HEK293 (cell line): ENCODE measurements at regions not wholly inside any gene's neighbourhood (a gene's known extent, or its start where the extent isn't known, plus 50 kb on each side); places are given as distances from the start of the nearest gene placed in this dataset.

ENCODE experiments used
- CTCF ChIA-PET: fragments of 350-600 bp; formaldehyde crosslinking; extraction: SDS; loops from one replicate; lab custom pipeline; 2021; ENCODE audit warnings: antibody characterized with exemption; lab: Yijun Ruan, JAX
- POLR2A ChIA-PET: fragments of 300-600 bp; formaldehyde crosslinking; extraction: SDS; loops from one replicate; lab custom pipeline; 2020; ENCODE audit warnings: antibody characterized with exemption, inconsistent platforms; lab: Yijun Ruan, JAX
- H3K27ac ChIP-seq: fragments of 200-500 bp; sonication (Bioruptor generic); 2 replicates; pipeline ENCODE4 v1.5.1; 2014; ENCODE audit warnings: low read depth, low read length, control low read depth, inconsistent platforms; ENCODE audit errors: extremely low read depth
- H3K36me3 ChIP-seq, 2 experiments: fragments of 200-500 bp in 1 of 2; sonication (Bioruptor generic) in 1 of 2; 1 replicate in 1 of 2; 2 replicates in 1 of 2; pipeline ENCODE4 v1.5.1; 2014 to 2017; ENCODE audit warnings: inconsistent platforms in 2 of 2, low read length in 2 of 2; ENCODE audit not compliant: control insufficient read depth in 2 of 2, insufficient read depth in 1 of 2
- H3K4me1 ChIP-seq: fragments of 200-500 bp; sonication (Bioruptor generic); 2 replicates; pipeline ENCODE4 v1.5.1; 2014; ENCODE audit warnings: mild to moderate bottlenecking, low read length, inconsistent platforms; ENCODE audit not compliant: control insufficient read depth, insufficient read depth
- H3K4me3 ChIP-seq: 2 replicates; pipeline ENCODE4 v1.5.1; 2011; ENCODE audit warnings: low read depth, mild to moderate bottlenecking, control low read depth, low read length, moderate library complexity
- H3K9me3 ChIP-seq: fragments of 200-500 bp; sonication (Bioruptor generic); 2 replicates; pipeline ENCODE4 v1.5.1; 2014; ENCODE audit warnings: low read depth, low read length, inconsistent platforms; ENCODE audit not compliant: control insufficient read depth, insufficient read depth
- SCRT1 ChIP-seq: fragments of 450-650 bp; formaldehyde crosslinking; IDR thresholded peaks from 2 replicates; pipeline ENCODE4 v1.5.1; 2016; ENCODE audit warnings: missing biosample characterization, missing genetic modification characterization, borderline replicate concordance
- ZBTB48 ChIP-seq: fragments of 450-650 bp; formaldehyde crosslinking; IDR thresholded peaks from 2 replicates; pipeline ENCODE4 v1.5.1; 2016; ENCODE audit warnings: missing biosample characterization, missing genetic modification characterization
- ZFP3 ChIP-seq: fragments of 450-650 bp; formaldehyde crosslinking; IDR thresholded peaks from 2 replicates; pipeline ENCODE4 v1.5.1; 2016; ENCODE audit warnings: low read depth, missing biosample characterization, missing genetic modification characterization
- ZNF350 ChIP-seq: fragments of 450-650 bp; formaldehyde crosslinking; IDR thresholded peaks from 2 replicates; pipeline ENCODE4 v1.5.0; 2017; ENCODE audit warnings: missing biosample characterization, mild to moderate bottlenecking, missing genetic modification characterization
- ZNF366 ChIP-seq: fragments of 450-650 bp; formaldehyde crosslinking; conservative IDR thresholded peaks from 2 replicates; pipeline ENCODE4 v1.5.1; 2016; ENCODE audit warnings: missing biosample characterization, missing genetic modification characterization
- ZNF48 ChIP-seq: fragments of 450-650 bp; formaldehyde crosslinking; IDR thresholded peaks from 2 replicates; pipeline ENCODE4 v1.5.1; 2016; ENCODE audit warnings: missing biosample characterization, missing genetic modification characterization
- ZNF558 ChIP-seq: fragments of 450-650 bp; formaldehyde crosslinking; IDR thresholded peaks from 2 replicates; pipeline ENCODE4 v1.5.1; 2016; ENCODE audit warnings: missing biosample characterization, missing genetic modification characterization
- ZNF600 ChIP-seq: fragments of 450-650 bp; formaldehyde crosslinking; IDR thresholded peaks from 2 replicates; pipeline ENCODE4 v1.5.1; 2016; ENCODE audit warnings: missing biosample characterization, missing genetic modification characterization
- ZNF626 ChIP-seq: fragments of 450-650 bp; sonication (Bioruptor Pico); formaldehyde crosslinking; IDR thresholded peaks from 2 replicates; pipeline ENCODE4 v1.5.1; 2018; ENCODE audit warnings: missing biosample characterization, missing genetic modification characterization, inconsistent platforms
- ZNF629 ChIP-seq: fragments of 450-650 bp; formaldehyde crosslinking; IDR thresholded peaks from 2 replicates; pipeline ENCODE4 v1.5.1; 2017; ENCODE audit warnings: missing biosample characterization, missing genetic modification characterization
- ZNF792 ChIP-seq: fragments of 450-650 bp; formaldehyde crosslinking; IDR thresholded peaks from 2 replicates; pipeline ENCODE4 v1.5.1; 2016; ENCODE audit warnings: missing biosample characterization, missing genetic modification characterization
- ZNF843 ChIP-seq: fragments of 450-650 bp; formaldehyde crosslinking; IDR thresholded peaks from 2 replicates; pipeline ENCODE4 v1.5.1; 2016; ENCODE audit warnings: missing biosample characterization, missing genetic modification characterization
- TF ChIP-seq, protein P1 (sequence below): fragments of 450-650 bp; formaldehyde crosslinking; IDR thresholded peaks from 2 replicates; pipeline ENCODE4 v1.5.1; 2016; ENCODE audit warnings: missing biosample characterization, missing genetic modification characterization
- TF ChIP-seq, protein P2 (sequence below): fragments of 450-650 bp; formaldehyde crosslinking; IDR thresholded peaks from 2 replicates; pipeline ENCODE4 v1.5.1; 2016; ENCODE audit warnings: missing biosample characterization, missing genetic modification characterization
- TF ChIP-seq, protein P3 (sequence below): fragments of 450-650 bp; formaldehyde crosslinking; IDR thresholded peaks from 2 replicates; pipeline ENCODE4 v1.5.1; 2016; ENCODE audit warnings: missing biosample characterization, missing genetic modification characterization, borderline replicate concordance
- TF ChIP-seq, protein P4 (sequence below): fragments of 450-650 bp; formaldehyde crosslinking; IDR thresholded peaks from 2 replicates; pipeline ENCODE4 v1.5.1; 2017; ENCODE audit warnings: missing biosample characterization, mild to moderate bottlenecking, missing genetic modification characterization, moderate library complexity
- TF ChIP-seq, protein P5 (sequence below): fragments of 450-650 bp; formaldehyde crosslinking; optimal IDR thresholded peaks from 2 replicates; pipeline ENCODE3; 2016; ENCODE audit warnings: missing biosample characterization, mild to moderate bottlenecking, missing genetic modification characterization
- TF ChIP-seq, protein P6 (sequence below): fragments of 450-650 bp; formaldehyde crosslinking; conservative IDR thresholded peaks from 2 replicates; pipeline ENCODE4 v1.5.1; 2016; ENCODE audit warnings: low read depth, missing biosample characterization, missing genetic modification characterization
- TF ChIP-seq, protein P7 (sequence below): fragments of 450-650 bp; formaldehyde crosslinking; IDR thresholded peaks from 2 replicates; pipeline ENCODE4 v1.5.1; 2017; ENCODE audit warnings: missing biosample characterization, missing genetic modification characterization

DNA sequence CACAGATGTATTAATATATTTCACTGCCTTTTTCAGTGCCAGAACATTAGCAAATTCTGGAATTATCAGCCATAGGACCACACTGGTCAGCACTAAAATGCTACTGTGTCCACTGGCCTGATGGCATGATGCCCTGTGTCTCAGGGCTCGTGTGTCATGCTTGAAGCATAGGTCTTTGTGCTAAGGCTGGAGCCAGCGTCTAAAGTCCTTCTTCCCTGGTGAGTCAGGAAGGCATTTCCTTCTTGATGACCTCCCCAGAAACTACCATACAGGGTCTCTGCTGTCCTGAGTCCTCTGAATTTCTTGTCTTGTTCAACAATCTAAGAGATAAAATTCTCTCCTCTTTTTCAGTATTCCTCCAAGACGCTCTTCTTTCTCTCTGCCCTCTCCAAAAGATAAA lies 489.9 kb downstream of the PSAT1 start (continued):
- TF ChIP-seq, protein P1, sequence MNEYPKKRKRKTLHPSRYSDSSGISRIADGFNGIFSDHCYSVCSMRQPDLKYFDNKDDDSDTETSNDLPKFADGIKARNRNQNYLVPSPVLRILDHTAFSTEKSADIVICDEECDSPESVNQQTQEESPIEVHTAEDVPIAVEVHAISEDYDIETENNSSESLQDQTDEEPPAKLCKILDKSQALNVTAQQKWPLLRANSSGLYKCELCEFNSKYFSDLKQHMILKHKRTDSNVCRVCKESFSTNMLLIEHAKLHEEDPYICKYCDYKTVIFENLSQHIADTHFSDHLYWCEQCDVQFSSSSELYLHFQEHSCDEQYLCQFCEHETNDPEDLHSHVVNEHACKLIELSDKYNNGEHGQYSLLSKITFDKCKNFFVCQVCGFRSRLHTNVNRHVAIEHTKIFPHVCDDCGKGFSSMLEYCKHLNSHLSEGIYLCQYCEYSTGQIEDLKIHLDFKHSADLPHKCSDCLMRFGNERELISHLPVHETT (tag by site-specific recombination) = no peak
- TF ChIP-seq ZNF843 (tag by site-specific recombination) = no peak
- no peak for TF ChIP-seq ZNF558 (tag by site-specific recombination)
- TF ChIP-seq, protein P2, sequence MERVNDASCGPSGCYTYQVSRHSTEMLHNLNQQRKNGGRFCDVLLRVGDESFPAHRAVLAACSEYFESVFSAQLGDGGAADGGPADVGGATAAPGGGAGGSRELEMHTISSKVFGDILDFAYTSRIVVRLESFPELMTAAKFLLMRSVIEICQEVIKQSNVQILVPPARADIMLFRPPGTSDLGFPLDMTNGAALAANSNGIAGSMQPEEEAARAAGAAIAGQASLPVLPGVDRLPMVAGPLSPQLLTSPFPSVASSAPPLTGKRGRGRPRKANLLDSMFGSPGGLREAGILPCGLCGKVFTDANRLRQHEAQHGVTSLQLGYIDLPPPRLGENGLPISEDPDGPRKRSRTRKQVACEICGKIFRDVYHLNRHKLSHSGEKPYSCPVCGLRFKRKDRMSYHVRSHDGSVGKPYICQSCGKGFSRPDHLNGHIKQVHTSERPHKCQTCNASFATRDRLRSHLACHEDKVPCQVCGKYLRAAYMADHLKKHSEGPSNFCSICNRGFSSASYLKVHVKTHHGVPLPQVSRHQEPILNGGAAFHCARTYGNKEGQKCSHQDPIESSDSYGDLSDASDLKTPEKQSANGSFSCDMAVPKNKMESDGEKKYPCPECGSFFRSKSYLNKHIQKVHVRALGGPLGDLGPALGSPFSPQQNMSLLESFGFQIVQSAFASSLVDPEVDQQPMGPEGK (tag by site-specific recombination) = no peak
- TF ChIP-seq, protein P3, sequence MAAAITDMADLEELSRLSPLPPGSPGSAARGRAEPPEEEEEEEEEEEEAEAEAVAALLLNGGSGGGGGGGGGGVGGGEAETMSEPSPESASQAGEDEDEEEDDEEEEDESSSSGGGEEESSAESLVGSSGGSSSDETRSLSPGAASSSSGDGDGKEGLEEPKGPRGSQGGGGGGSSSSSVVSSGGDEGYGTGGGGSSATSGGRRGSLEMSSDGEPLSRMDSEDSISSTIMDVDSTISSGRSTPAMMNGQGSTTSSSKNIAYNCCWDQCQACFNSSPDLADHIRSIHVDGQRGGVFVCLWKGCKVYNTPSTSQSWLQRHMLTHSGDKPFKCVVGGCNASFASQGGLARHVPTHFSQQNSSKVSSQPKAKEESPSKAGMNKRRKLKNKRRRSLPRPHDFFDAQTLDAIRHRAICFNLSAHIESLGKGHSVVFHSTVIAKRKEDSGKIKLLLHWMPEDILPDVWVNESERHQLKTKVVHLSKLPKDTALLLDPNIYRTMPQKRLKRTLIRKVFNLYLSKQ (tag by site-specific recombination) = no peak
- TF ChIP-seq ZNF350 (tag by site-specific recombination) = no peak
- TF ChIP-seq, protein P4, sequence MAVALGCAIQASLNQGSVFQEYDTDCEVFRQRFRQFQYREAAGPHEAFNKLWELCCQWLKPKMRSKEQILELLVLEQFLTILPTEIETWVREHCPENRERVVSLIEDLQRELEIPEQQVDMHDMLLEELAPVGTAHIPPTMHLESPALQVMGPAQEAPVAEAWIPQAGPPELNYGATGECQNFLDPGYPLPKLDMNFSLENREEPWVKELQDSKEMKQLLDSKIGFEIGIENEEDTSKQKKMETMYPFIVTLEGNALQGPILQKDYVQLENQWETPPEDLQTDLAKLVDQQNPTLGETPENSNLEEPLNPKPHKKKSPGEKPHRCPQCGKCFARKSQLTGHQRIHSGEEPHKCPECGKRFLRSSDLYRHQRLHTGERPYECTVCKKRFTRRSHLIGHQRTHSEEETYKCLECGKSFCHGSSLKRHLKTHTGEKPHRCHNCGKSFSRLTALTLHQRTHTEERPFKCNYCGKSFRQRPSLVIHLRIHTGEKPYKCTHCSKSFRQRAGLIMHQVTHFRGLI = no peak
- TF ChIP-seq ZNF366 (tag by site-specific recombination) = no peak

DNA sequence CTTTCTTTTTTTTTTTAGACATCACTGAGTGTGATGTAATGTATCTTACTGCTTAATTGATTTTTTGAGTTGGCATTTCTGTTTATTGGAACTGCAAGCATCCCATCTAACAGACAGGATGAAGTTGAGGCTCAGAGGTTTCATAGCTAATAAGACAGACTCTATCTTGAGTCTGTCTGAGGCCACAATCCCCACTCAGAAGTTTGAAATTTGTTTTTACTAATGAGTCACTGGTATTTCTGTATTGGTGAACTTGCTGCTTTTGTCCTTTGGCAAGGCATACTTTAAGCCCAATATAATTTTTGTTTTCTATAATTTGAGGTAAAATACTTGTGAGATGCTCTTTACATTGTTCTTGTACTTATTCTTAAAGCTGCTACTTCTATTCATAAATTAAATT lies 491.2 kb downstream of the PSAT1 start:
- TF ChIP-seq ZNF600 (tag by site-specific recombination) = no peak
- no peak for TF ChIP-seq ZBTB48 (tag by site-specific recombination)
- TF ChIP-seq, protein P5, sequence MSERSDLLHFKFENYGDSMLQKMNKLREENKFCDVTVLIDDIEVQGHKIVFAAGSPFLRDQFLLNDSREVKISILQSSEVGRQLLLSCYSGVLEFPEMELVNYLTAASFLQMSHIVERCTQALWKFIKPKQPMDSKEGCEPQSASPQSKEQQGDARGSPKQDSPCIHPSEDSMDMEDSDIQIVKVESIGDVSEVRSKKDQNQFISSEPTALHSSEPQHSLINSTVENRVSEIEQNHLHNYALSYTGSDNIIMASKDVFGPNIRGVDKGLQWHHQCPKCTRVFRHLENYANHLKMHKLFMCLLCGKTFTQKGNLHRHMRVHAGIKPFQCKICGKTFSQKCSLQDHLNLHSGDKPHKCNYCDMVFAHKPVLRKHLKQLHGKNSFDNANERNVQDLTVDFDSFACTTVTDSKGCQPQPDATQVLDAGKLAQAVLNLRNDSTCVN (tag by site-specific recombination) = no peak
- no peak for TF ChIP-seq ZNF48 (tag by site-specific recombination)
- TF ChIP-seq ZFP3 (tag by site-specific recombination) = no peak
- TF ChIP-seq SCRT1 = no peak
- no peak overlapping the region for H3K27ac ChIP-seq
- ChIA-PET CTCF (no interaction called here), POLR2A (no interaction called here)
- H3K36me3 ChIP-seq = no peaks in the 10 kb centered on the region
- no peak overlapping the region for H3K4me3 ChIP-seq
- H3K4me1 ChIP-seq = no peaks in the 10 kb centered on the region
- H3K9me3 ChIP-seq = no peaks in the 10 kb centered on the region

DNA sequence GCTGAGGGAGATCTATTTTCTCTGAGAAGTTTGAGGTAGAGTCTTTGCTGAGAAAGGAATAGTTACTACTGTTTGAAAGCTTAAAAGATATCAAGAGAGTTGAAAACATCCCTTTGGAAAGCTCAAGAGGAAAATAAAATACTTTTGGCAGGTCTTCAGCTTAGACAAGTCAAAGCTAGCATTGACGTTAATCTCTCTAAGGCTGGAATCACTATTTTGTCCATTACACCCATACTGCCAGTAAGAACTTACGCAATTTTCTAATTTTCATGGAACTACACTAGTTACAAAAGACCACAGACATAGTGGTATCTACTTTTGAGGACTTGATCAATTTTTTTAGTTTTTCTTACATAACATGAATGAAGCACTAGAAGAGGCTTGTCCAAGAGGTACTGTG lies 494.9 kb downstream of the PSAT1 start:
- POLR2A ChIA-PET = no interaction called here
- CTCF ChIA-PET = no interaction called here
- TF ChIP-seq, protein P6, sequence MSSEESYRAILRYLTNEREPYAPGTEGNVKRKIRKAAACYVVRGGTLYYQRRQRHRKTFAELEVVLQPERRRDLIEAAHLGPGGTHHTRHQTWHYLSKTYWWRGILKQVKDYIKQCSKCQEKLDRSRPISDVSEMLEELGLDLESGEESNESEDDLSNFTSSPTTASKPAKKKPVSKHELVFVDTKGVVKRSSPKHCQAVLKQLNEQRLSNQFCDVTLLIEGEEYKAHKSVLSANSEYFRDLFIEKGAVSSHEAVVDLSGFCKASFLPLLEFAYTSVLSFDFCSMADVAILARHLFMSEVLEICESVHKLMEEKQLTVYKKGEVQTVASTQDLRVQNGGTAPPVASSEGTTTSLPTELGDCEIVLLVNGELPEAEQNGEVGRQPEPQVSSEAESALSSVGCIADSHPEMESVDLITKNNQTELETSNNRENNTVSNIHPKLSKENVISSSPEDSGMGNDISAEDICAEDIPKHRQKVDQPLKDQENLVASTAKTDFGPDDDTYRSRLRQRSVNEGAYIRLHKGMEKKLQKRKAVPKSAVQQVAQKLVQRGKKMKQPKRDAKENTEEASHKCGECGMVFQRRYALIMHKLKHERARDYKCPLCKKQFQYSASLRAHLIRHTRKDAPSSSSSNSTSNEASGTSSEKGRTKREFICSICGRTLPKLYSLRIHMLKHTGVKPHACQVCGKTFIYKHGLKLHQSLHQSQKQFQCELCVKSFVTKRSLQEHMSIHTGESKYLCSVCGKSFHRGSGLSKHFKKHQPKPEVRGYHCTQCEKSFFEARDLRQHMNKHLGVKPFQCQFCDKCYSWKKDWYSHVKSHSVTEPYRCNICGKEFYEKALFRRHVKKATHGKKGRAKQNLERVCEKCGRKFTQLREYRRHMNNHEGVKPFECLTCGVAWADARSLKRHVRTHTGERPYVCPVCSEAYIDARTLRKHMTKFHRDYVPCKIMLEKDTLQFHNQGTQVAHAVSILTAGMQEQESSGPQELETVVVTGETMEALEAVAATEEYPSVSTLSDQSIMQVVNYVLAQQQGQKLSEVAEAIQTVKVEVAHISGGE (tag by site-specific recombination) = no peak
- TF ChIP-seq ZNF792 (tag by site-specific recombination) (no peak), ZNF629 (no peak), ZNF626 (tag by site-specific recombination) (no peak)
- TF ChIP-seq, protein P7, sequence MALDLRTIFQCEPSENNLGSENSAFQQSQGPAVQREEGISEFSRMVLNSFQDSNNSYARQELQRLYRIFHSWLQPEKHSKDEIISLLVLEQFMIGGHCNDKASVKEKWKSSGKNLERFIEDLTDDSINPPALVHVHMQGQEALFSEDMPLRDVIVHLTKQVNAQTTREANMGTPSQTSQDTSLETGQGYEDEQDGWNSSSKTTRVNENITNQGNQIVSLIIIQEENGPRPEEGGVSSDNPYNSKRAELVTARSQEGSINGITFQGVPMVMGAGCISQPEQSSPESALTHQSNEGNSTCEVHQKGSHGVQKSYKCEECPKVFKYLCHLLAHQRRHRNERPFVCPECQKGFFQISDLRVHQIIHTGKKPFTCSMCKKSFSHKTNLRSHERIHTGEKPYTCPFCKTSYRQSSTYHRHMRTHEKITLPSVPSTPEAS (tag by site-specific recombination) = no peak

More for the DNA sequence above, 494.9 kb downstream of the PSAT1 start:
- H3K27ac ChIP-seq = no peak overlapping the region
- H3K4me3 ChIP-seq = no peak overlapping the region
- no peaks in the 10 kb centered on the region for H3K9me3 ChIP-seq
- H3K36me3 ChIP-seq = no peaks in the 10 kb centered on the region
- no peaks in the 10 kb centered on the region for H3K4me1 ChIP-seq
